Muscle of leg (tissue), 3 donors: ENCODE measurements at regions not wholly inside any gene's neighbourhood (a gene's known extent, or its start where the extent isn't known, plus 50 kb on each side); places are given as distances from the start of the nearest gene placed in this dataset.

Experiments used
- DNase-seq: peaks from one replicate; pipeline ENCODE4 v3.0.0; 2013
- H3K27ac ChIP-seq: one replicate; pipeline ENCODE4 v1.5.1; 2013; ENCODE audit warnings: mild to moderate bottlenecking, low read length, control low read depth
- H3K27me3 ChIP-seq: one replicate; pipeline ENCODE4 v1.6.1; 2013; ENCODE audit warnings: low read length; ENCODE audit not compliant: control insufficient read depth, insufficient read depth
- H3K36me3 ChIP-seq: one replicate; pipeline ENCODE4 v1.6.1; 2013; ENCODE audit warnings: low read length; ENCODE audit not compliant: control insufficient read depth, insufficient read depth
- H3K4me1 ChIP-seq: one replicate; pipeline ENCODE4 v1.6.1; 2013; ENCODE audit warnings: low read length; ENCODE audit not compliant: control insufficient read depth, insufficient read depth
- H3K4me3 ChIP-seq: one replicate; pipeline ENCODE4 v1.5.1; 2013; ENCODE audit warnings: low read length, control low read depth
- H3K9me3 ChIP-seq: replicated peaks from 2 replicates; pipeline ENCODE4 v1.6.1; 2013; ENCODE audit warnings: low read depth, low read length; ENCODE audit not compliant: control insufficient read depth
- WGBS: methylation state at CpG from one replicate; pipeline ENCODE4 v1.1.5; 2013; ENCODE audit warnings: missing lambda C conversion rate; ENCODE audit not compliant: insufficient coverage; 5-methylcytosine and 5-hydroxymethylcytosine counted together

DNA sequence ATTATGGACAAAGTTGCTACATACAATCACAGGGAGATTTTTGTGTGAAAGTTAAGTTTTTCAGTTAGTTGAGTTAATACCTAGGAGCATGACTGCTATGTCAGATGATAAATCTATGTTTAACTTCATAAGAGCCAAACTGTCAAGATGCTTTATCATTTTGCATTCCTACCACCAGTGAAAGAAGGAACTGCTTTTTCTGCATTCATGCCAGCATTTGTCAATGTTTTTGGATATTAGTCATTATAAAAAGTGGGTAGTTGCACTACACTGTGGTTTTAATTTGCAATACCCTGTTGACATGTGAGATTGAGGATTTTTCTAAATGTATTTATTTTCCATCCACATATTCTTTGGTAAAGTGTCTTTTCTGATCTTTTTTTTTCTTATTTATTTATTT is 434.0 kb upstream of the MON1B start:
- H3K4me1 ChIP-seq: no peaks in the 10 kb centered on the region
- H3K9me3 ChIP-seq: no peaks in the 10 kb centered on the region
- DNase-seq: no peak
- H3K36me3 ChIP-seq: no peaks in the 10 kb centered on the region
- no peaks in the 10 kb centered on the region for H3K27me3 ChIP-seq
- H3K4me3 ChIP-seq: no peak overlapping the region
- H3K27ac ChIP-seq: no peak overlapping the region

- peaks cover 9% of the 10 kb centered on the region for H3K9me3 ChIP-seq
- no peak overlapping the region for H3K27ac ChIP-seq
- no peaks in the 10 kb centered on the region for H3K36me3 ChIP-seq
- DNase-seq: no peak
- H3K4me3 ChIP-seq: no peak overlapping the region
- no peaks in the 10 kb centered on the region for H3K4me1 ChIP-seq
- H3K27me3 ChIP-seq: no peaks in the 10 kb centered on the region
Observed at GRCh38 chr16:76766538-76766937, 424.5 kb upstream of the MON1B start.

- H3K36me3 ChIP-seq: no peaks in the 10 kb centered on the region
- no peak for DNase-seq
- H3K27ac ChIP-seq: no peak overlapping the region
- H3K27me3 ChIP-seq: no peaks in the 10 kb centered on the region
- H3K4me1 ChIP-seq: no peaks in the 10 kb centered on the region
- H3K4me3 ChIP-seq: no peak overlapping the region
- H3K9me3 ChIP-seq: peaks cover 4% of the 10 kb centered on the region
- no CpG with 5 or more reads among the region's 3 CpGs for WGBS
Observed at GRCh38 chr16:76768316-76768715, 422.7 kb upstream of the MON1B start.

- no peak for DNase-seq
- Histone ChIP-seq H3K4me3 (no peak overlapping the region), H3K27me3 (no peaks in the 10 kb centered on the region), H3K4me1 (no peaks in the 10 kb centered on the region), H3K27ac (no peak overlapping the region), H3K36me3 (no peaks in the 10 kb centered on the region), H3K9me3 (no peaks in the 10 kb centered on the region)
- 90% methylated on average over 8 of the region's 8 CpGs for WGBS
Observed at GRCh38 chr16:76768948-76769347, 422.0 kb upstream of the MON1B start.

GRCh38 chr16:76771216-76771615 is 419.8 kb upstream of the MON1B start:
- DNase-seq: peak; percentile 29
- no CpG with 5 or more reads among the region's 1 CpG for WGBS
- no peaks in the 10 kb centered on the region for H3K27me3 ChIP-seq
- no peak overlapping the region for H3K27ac ChIP-seq
- no peaks in the 10 kb centered on the region for H3K9me3 ChIP-seq
- no peaks in the 10 kb centered on the region for H3K4me1 ChIP-seq
- H3K4me3 ChIP-seq: no peak overlapping the region
- H3K36me3 ChIP-seq: no peaks in the 10 kb centered on the region

DNA sequence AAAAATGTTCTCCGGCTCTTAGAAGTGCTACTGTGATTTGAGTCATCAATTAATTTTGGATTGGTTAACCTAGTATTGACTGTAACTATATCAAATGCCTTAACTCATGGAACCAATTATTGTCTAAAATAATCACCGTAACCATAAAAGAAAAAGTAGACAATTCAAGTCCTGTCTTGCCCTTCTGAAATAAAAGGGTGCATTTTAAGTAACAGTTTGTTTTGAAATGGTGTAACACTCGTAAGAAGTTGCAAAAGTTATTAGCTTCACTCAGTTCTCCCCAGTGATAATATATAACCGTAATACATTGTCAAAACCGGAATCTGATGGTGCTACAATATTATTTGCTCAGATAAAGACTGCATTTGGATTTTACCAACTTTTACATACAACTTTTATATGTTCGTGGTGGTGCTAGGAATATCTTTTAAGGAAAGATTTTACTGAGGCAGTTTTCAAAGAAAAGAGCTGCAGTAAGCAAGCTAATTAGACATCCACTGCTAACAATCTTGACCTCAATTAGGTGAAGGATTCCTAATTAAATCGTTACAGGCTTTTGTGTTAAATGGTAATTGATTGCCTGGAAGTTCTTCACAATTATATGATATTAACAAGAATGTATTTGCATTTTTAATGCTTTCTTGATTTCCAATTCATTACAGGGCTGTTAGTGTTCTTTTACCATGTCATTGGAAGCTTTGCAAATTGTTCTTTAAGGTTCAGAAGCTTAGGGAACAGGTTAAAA is 413.1 kb upstream of the MON1B start:
- Histone ChIP-seq H3K36me3 (no peaks in the 10 kb centered on the region), H3K9me3 (no peaks in the 10 kb centered on the region), H3K27ac (no peak overlapping the region), H3K4me3 (no peak overlapping the region), H3K27me3 (no peaks in the 10 kb centered on the region), H3K4me1 (no peaks in the 10 kb centered on the region)
- no peak for DNase-seq
- no CpG with 5 or more reads among the region's 7 CpGs for WGBS

DNA sequence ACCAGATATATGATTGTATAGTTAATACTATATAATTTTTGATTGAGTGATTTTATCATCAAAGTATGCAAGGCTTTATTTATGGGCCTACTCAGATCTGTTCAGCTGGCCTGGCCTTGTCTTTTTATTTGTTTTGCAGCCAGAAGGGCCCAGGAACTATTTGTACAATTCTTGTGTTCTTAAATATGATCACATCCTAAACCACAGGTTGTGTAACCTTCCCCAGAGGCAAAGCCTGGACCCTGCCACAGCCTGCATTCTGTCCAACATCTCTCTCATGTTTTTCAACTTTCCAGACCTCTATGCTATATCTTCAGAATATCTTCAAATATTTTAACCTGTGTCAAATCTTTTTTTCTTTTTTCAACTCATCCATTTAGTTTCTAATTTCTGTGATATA is 410.4 kb upstream of the MON1B start:
- H3K36me3 ChIP-seq: no peaks in the 10 kb centered on the region
- DNase-seq: no peak
- H3K27ac ChIP-seq: no peak overlapping the region
- H3K4me1 ChIP-seq: no peaks in the 10 kb centered on the region
- no peaks in the 10 kb centered on the region for H3K9me3 ChIP-seq
- no peak overlapping the region for H3K4me3 ChIP-seq
- no peaks in the 10 kb centered on the region for H3K27me3 ChIP-seq

DNA sequence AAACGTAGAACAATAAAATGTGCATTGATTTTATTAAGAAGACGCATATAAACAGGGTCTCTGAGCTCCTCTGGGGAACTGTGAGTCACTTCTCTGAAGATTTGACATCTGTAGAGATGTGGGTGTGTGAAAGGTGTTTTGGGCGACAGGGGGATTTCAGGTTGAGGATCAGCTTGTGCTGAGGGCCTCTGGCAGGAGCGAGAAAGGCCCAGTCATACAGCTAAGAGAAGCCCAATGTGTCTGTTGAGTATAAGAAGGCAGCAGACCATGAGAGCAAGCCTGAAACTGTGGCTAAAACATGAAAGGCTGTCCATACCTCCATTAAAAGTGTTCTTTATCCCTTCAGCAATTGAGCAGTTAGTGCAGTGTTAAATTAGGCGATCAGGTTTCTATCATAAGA is 406.5 kb upstream of the MON1B start:
- DNase-seq: no peak
- Histone ChIP-seq H3K4me3 (no peak overlapping the region), H3K9me3 (no peaks in the 10 kb centered on the region), H3K27me3 (no peaks in the 10 kb centered on the region), H3K27ac (no peak overlapping the region), H3K4me1 (no peaks in the 10 kb centered on the region), H3K36me3 (no peaks in the 10 kb centered on the region)
- 36% methylated on average over 2 of the region's 5 CpGs for WGBS

DNA sequence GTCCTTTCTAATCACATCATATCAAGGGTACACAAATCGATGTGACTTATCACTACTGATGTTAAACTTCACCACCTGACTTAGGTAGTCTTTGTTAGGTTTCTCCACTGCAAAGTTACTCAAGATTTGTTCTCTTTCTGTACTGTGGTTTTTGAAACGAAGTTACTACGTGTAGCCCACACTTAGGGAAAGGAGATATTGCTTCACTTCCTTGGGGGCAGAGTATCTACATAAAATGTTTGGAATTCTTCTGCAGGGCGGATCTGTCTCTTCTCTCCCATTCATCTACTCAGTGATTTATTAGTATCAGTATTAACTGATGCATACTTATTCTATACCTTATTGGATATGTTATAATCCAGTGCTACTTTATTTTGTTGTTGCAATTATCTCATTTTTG is 403.6 kb upstream of the MON1B start:
- Histone ChIP-seq H3K27ac (no peak overlapping the region), H3K27me3 (no peaks in the 10 kb centered on the region), H3K4me1 (no peaks in the 10 kb centered on the region), H3K36me3 (no peaks in the 10 kb centered on the region), H3K9me3 (no peaks in the 10 kb centered on the region), H3K4me3 (no peak overlapping the region)
- DNase-seq: no peak
- WGBS: no CpG with 5 or more reads among the region's 4 CpGs

DNA sequence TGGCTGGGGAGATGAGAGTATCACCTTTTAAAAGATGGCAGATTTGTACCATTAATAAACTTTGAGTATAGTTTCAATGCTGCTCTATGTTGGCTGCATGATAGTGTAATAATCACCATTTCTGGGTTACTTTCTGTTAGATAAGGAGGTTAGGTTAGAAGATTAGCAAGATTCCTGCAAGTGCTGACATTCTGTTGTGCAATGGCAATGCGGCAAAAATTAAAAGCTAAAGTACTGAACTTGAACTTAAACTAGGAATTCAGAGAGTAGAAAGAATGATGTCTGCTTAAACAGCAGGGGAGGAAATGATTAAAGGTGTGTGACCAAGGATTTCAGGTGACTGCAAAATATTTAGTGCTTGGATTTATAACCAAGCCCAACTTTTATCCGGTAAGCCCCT is 399.8 kb upstream of the MON1B start:
- H3K4me1 ChIP-seq: no peaks in the 10 kb centered on the region
- no peak for DNase-seq
- H3K36me3 ChIP-seq: no peaks in the 10 kb centered on the region
- no CpG with 5 or more reads among the region's 2 CpGs for WGBS
- H3K9me3 ChIP-seq: no peaks in the 10 kb centered on the region
- H3K27ac ChIP-seq: no peak overlapping the region
- no peak overlapping the region for H3K4me3 ChIP-seq
- peaks cover 2% of the 10 kb centered on the region for H3K27me3 ChIP-seq

DNA sequence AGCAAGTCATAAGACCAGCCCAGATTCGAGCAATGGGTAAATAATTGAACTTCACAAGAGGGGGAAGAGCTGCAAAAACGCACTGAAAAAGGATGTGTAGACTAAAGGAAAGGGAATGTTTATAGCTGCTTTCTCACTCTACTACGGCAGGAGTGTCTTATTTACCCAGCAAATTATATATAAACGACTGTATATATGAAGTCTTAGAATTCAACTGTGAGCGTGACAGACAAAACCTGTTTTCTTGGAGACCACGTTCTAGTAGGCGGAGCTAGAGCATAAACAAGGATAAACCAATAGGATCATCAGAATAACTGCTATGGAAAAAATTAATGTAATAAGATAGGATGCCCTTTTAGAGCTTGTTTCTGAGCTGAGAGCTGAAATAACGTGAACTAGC is 394.6 kb upstream of the MON1B start:
- no peak for DNase-seq
- 67% methylated on average over 1 of the region's 8 CpGs for WGBS
- Histone ChIP-seq H3K4me3 (no peak overlapping the region), H3K36me3 (no peaks in the 10 kb centered on the region), H3K4me1 (no peaks in the 10 kb centered on the region), H3K27me3 (peaks cover 2% of the 10 kb centered on the region), H3K9me3 (no peaks in the 10 kb centered on the region), H3K27ac (no peak overlapping the region)
